ENCODE measurements at regions not wholly inside any gene's neighbourhood (a gene's known extent, or its start where the extent isn't known, plus 50 kb on each side); places are given as distances from the start of the nearest gene placed in this dataset.

DNA sequence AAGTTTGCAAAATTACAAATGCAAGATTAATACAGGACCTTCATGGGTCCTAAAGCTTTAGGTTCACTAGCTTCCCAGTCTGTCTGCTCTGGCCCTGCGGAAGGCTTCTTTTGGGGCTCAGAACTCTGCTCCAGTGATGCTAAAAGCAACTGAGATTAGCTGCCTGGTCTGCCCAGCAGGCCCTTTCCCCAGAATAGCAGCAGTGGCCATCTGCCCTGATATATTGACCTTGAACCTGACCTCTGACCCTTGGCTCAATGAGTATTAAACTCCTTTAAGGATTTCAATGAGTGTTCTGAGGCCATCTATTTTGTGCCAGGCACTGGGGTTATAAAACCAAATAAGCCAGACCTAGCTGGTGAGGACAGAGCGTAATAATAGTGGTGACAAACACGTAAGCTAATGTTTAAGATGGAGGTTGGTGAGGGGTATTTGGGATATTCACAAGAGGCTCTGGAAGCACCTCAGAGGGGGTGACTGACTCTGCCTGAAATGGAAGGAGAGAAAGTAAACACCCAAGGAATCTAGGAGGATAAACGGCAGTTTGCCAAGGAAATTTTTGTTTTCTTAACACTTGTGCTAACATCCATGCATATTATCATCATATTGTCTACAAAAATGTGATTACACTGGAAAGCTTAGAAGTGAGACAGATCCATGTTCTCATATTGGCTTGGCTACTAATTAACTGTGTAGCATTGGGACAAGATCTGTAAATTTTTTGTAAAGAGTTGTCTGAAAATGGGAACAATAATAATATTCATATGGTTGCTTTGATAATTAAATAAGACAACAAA, 50.4 kb upstream of the LCLAT1 start:
- DNase-seq (ENCODE audit: low spot score), result no peak
- intact Hi-C loops (cut with DNase I), result no loop called here
- ATAC-seq, result no peak
